ENCODE measurements at regions not wholly inside any gene's neighbourhood (a gene's known extent, or its start where the extent isn't known, plus 50 kb on each side); places are given as distances from the start of the nearest gene placed in this dataset.

DNA sequence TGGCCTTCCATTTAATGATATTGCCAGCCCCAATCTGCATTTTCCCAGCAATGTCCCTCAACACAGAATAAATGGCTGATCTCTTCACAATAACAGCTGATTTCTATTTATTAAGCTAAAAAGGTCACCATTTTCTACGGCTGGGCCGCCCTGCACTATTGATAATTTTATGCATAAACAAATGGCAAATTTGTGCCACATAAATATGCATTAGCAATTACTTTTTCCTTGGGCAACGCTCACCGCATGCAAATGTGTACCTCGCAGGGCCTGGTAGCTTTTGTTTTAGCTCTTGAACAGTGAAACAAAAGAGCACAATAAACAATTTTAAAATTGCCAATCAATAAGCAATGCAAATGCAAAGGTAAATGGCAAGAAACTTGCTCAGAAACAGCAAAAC, 331.9 kb upstream of the SOX5 start:
- H3K79me2 ChIP-seq (ENCODE audit: control insufficient read depth, insufficient read depth, low read length), result no peaks in the 10 kb centered on the region
- FAIRE-seq (no peak), DNase-seq (ENCODE audit: low read depth, low spot score) (no peak)
- H3K9me1 ChIP-seq (ENCODE audit: control insufficient read depth, extremely low read depth, insufficient read depth, low read length), result no peaks in the 10 kb centered on the region
- no peaks in the 10 kb centered on the region for H3K4me1 ChIP-seq (ENCODE audit: control insufficient read depth, extremely low read depth, insufficient read depth, low read length)
- no peak for TF ChIP-seq EZH2 (IDR thresholded peaks at IDR 0.05; ENCODE audit: low read length)
- H2AFZ ChIP-seq (ENCODE audit: control insufficient read depth, low read length), result no peak overlapping the region
- H3K27ac ChIP-seq (ENCODE audit: control insufficient read depth, insufficient read depth, low read length), result no peak overlapping the region
- H3K27me3 ChIP-seq (ENCODE audit: control insufficient read depth, extremely low read depth, insufficient read depth, low read length), result no peaks in the 10 kb centered on the region
- H3K36me3 ChIP-seq (ENCODE audit: control insufficient read depth in 2 of 2, extremely low read depth in 1 of 2, insufficient read depth in 2 of 2, low read length in 2 of 2), result no peaks in the 10 kb centered on the region
- no peaks in the 10 kb centered on the region for H3K9me3 ChIP-seq (ENCODE audit: control insufficient read depth, low read depth, low read length)
- dilution Hi-C loops (cut with MboI; ENCODE audit: extremely low pct_ligation_motif_present, low sequenced_read_pairs), result no loop called here
- no peaks in the 10 kb centered on the region for H4K20me1 ChIP-seq (ENCODE audit: control insufficient read depth, extremely low read depth, insufficient read depth, low read length)
- no peak overlapping the region for H3K4me3 ChIP-seq (ENCODE audit: control insufficient read depth in 2 of 3, extremely low read depth in 1 of 3, insufficient read depth in 2 of 3, low read depth in 1 of 3, low read length in 3 of 3)
- H3K4me2 ChIP-seq (ENCODE audit: control insufficient read depth, extremely low read depth, insufficient read depth, low read depth, low read length), result no peak overlapping the region
- no peak overlapping the region for H3K9ac ChIP-seq (ENCODE audit: control insufficient read depth, extremely low read depth, insufficient read depth, low read length)

DNA sequence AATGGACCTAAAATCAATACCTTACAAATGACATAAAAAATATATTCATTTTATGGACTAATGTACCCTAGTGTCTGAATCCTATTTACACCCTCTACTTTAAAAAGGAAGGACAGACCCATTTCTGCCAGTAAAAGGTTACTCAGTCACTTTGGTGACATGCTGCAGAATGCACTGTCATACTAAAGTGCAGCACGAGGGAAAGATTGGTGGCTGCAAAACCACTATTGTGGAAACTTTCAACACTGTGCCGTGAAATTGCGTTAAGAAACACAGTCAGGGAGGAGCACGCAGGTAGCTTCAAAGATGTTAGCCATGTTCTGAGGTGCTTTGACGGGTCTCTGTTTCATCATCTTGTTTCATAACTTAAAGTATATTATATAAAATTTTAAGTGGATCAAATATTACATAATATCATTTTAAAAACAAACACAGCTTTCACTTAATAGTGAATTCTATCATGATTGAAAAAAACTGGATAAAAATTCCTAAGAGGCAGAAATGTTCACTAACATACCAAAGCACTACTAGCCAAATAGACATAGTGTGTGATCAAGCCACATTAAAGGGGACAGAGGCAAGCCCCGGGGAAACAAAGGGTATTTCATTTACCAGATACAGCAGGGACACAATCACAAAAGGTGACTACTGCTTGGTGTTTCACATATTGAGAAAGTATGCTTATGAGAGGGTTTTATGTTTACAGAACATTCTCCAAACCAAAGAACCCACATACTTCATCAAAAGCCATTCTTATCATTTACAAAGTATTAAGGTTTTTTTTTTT, 330.8 kb upstream of the SOX5 start:
- no peak overlapping the region for H3K9ac ChIP-seq (ENCODE audit: control insufficient read depth, extremely low read depth, insufficient read depth, low read length)
- dilution Hi-C loops (cut with MboI; ENCODE audit: extremely low pct_ligation_motif_present, low sequenced_read_pairs), result no loop called here
- FAIRE-seq, result no peak

More for the DNA sequence above, 330.8 kb upstream of the SOX5 start:
- Histone ChIP-seq H3K27ac (ENCODE audit: control insufficient read depth, insufficient read depth, low read length) (no peak overlapping the region), H3K9me1 (ENCODE audit: control insufficient read depth, extremely low read depth, insufficient read depth, low read length) (no peaks in the 10 kb centered on the region), H3K27me3 (ENCODE audit: control insufficient read depth, extremely low read depth, insufficient read depth, low read length) (no peaks in the 10 kb centered on the region), H3K4me3 (ENCODE audit: control insufficient read depth in 2 of 3, extremely low read depth in 1 of 3, insufficient read depth in 2 of 3, low read depth in 1 of 3, low read length in 3 of 3) (no peak overlapping the region), H3K4me2 (ENCODE audit: control insufficient read depth, extremely low read depth, insufficient read depth, low read depth, low read length) (no peak overlapping the region), H3K9me3 (ENCODE audit: control insufficient read depth, low read depth, low read length) (no peaks in the 10 kb centered on the region), H2AFZ (ENCODE audit: control insufficient read depth, low read length) (no peak overlapping the region), H3K4me1 (ENCODE audit: control insufficient read depth, extremely low read depth, insufficient read depth, low read length) (no peaks in the 10 kb centered on the region), H3K79me2 (ENCODE audit: control insufficient read depth, insufficient read depth, low read length) (no peaks in the 10 kb centered on the region), H3K36me3 (ENCODE audit: control insufficient read depth in 2 of 2, extremely low read depth in 1 of 2, insufficient read depth in 2 of 2, low read length in 2 of 2) (no peaks in the 10 kb centered on the region), H4K20me1 (ENCODE audit: control insufficient read depth, extremely low read depth, insufficient read depth, low read length) (no peaks in the 10 kb centered on the region)
- DNase-seq (ENCODE audit: low read depth, low spot score), result no peak
- TF ChIP-seq, protein P1, sequence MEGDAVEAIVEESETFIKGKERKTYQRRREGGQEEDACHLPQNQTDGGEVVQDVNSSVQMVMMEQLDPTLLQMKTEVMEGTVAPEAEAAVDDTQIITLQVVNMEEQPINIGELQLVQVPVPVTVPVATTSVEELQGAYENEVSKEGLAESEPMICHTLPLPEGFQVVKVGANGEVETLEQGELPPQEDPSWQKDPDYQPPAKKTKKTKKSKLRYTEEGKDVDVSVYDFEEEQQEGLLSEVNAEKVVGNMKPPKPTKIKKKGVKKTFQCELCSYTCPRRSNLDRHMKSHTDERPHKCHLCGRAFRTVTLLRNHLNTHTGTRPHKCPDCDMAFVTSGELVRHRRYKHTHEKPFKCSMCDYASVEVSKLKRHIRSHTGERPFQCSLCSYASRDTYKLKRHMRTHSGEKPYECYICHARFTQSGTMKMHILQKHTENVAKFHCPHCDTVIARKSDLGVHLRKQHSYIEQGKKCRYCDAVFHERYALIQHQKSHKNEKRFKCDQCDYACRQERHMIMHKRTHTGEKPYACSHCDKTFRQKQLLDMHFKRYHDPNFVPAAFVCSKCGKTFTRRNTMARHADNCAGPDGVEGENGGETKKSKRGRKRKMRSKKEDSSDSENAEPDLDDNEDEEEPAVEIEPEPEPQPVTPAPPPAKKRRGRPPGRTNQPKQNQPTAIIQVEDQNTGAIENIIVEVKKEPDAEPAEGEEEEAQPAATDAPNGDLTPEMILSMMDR (optimal IDR thresholded peaks at IDR 0.05 in 1 of 3, IDR thresholded peaks at IDR 0.05 in 1 of 3, conservative IDR thresholded peaks at IDR 0.05 in 1 of 3; ENCODE audit: extremely low read depth in 1 of 3, insufficient read depth in 2 of 3, low read length in 3 of 3), result no peak
- no peak for TF ChIP-seq EZH2 (IDR thresholded peaks at IDR 0.05; ENCODE audit: low read length)

Measured in keratinocyte (primary cell).